ENCODE measurements at regions not wholly inside any gene's neighbourhood (a gene's known extent, or its start where the extent isn't known, plus 50 kb on each side); places are given as distances from the start of the nearest gene placed in this dataset.

DNA sequence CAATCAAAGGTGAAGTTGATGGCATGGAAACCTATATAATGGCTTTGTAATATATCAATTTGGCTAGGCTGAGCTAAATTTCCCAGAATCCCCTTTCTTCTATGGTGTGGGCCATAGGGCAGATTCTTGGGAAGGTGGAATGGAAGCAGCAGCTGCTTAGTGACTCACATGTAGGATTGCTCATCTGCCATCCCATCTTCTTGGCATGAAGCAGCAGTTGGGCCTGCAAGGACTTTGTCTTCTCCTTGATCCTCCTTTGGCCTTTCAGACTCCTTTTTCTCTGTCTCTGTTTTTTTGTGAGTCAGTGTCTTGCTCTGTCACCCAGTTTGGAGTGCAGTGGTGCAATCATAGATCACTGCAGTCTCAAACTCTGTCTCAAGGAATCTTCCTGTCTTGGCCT, 52.6 kb upstream of the CEP162 start:
- Histone ChIP-seq H3K79me2 (ENCODE audit: insufficient read depth, low read length) (no peaks in the 10 kb centered on the region), H3K27me3 (ENCODE audit: insufficient read depth, low read length) (no peaks in the 10 kb centered on the region), H3F3A (ENCODE audit: insufficient read depth, low read length) (no peaks in the 10 kb centered on the region), H4K20me1 (ENCODE audit: insufficient read depth, low read length) (no peaks in the 10 kb centered on the region), H2AFZ (ENCODE audit: low read length) (no peak overlapping the region), H3K9me2 (ENCODE audit: low read depth, low read length) (no peaks in the 10 kb centered on the region), H3K36me3 (ENCODE audit: insufficient read depth, low read length) (no peaks in the 10 kb centered on the region), H3K27ac (ENCODE audit: low read depth, low read length, poor library complexity, severe bottlenecking) (no peak overlapping the region), H3K9me3 (ENCODE audit: low read length) (no peaks in the 10 kb centered on the region), H3K4me3 (ENCODE audit: low read depth, low read length, poor library complexity, severe bottlenecking) (no peak overlapping the region), H3K9ac (ENCODE audit: low read length) (no peak overlapping the region), H3K4me1 (ENCODE audit: insufficient read depth, low read length, severe bottlenecking) (no peaks in the 10 kb centered on the region), H3K4me2 (ENCODE audit: low read length) (no peak overlapping the region)
- no peak for TF ChIP-seq CTCF (IDR thresholded peaks at IDR 0.05; ENCODE audit: low read length)
- TF ChIP-seq EZH2 (IDR thresholded peaks at IDR 0.05; ENCODE audit: borderline replicate concordance, low read length) = no peak

- no peaks in the 10 kb centered on the region for H3F3A ChIP-seq (ENCODE audit: insufficient read depth, low read length)
- H2AFZ ChIP-seq (ENCODE audit: low read length) = no peak overlapping the region
- H4K20me1 ChIP-seq (ENCODE audit: insufficient read depth, low read length) = no peaks in the 10 kb centered on the region
- H3K27ac ChIP-seq (ENCODE audit: low read depth, low read length, poor library complexity, severe bottlenecking) = no peak overlapping the region
- TF ChIP-seq CTCF (IDR thresholded peaks at IDR 0.05; ENCODE audit: low read length) = no peak
- no peak for TF ChIP-seq EZH2 (IDR thresholded peaks at IDR 0.05; ENCODE audit: borderline replicate concordance, low read length)
- no peak overlapping the region for H3K4me3 ChIP-seq (ENCODE audit: low read depth, low read length, poor library complexity, severe bottlenecking)
- H3K79me2 ChIP-seq (ENCODE audit: insufficient read depth, low read length) = no peaks in the 10 kb centered on the region
- no peaks in the 10 kb centered on the region for H3K9me2 ChIP-seq (ENCODE audit: low read depth, low read length)
- H3K4me1 ChIP-seq (ENCODE audit: insufficient read depth, low read length, severe bottlenecking) = no peaks in the 10 kb centered on the region
- no peak overlapping the region for H3K4me2 ChIP-seq (ENCODE audit: low read length)
- no peaks in the 10 kb centered on the region for H3K27me3 ChIP-seq (ENCODE audit: insufficient read depth, low read length)
- no peaks in the 10 kb centered on the region for H3K36me3 ChIP-seq (ENCODE audit: insufficient read depth, low read length)
- no peaks in the 10 kb centered on the region for H3K9me3 ChIP-seq (ENCODE audit: low read length)
- no peak overlapping the region for H3K9ac ChIP-seq (ENCODE audit: low read length)
These were observed 51.0 kb upstream of the CEP162 start for GRCh38 chr6:84278321-84278998.
